ENCODE measurements at regions not wholly inside any gene's neighbourhood (a gene's known extent, or its start where the extent isn't known, plus 50 kb on each side); places are given as distances from the start of the nearest gene placed in this dataset.

DNA sequence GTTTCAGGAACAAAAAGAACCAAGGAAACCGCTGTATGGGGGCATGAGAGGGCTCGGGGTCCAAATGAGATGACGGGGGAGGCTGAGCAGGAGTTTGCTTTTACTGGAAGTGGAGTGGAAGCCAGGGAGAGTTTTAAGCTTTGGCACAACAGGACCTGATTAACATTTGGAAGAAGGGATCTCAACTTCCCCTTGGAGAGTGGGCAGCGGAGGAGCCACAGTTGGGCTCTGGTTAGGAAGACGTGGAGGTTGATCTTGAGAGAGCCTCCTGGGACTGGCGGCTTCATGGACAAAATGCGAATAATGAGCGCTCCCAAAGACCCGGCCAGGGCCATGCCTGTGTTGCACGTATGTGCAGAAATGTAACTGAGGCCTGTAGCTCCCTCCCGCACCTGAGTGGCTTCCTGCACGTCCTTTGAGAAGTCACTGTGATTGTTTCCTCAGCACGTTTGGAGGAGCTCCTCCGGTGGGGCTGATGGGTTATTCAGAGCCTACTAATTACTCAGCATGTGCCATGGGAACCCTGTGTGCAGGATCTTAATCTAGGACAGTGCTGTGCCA, 595.3 kb upstream of the MGMT start:
- H3K36me3 Mint-ChIP-seq: no peaks in the 10 kb centered on the region
- peaks cover 0 to 12% (median 3%) of the 10 kb centered on the region in 5 donors for H3K27me3 Mint-ChIP-seq
- ATAC-seq (no peak), DNase-seq (no peak)
- POLR2A ChIA-PET: no interaction called here
- H3K27ac Mint-ChIP-seq: no peak overlapping the region
- no peaks in the 10 kb centered on the region for H3K4me1 Mint-ChIP-seq
- no peaks in the 10 kb centered on the region for H3K9me3 Mint-ChIP-seq
- H3K4me3 Mint-ChIP-seq: no peak overlapping the region

GRCh38 chr10:128873411-128874054, 593.5 kb upstream of the MGMT start:
- POLR2A ChIA-PET: no interaction called here
- no peak overlapping the region for H3K4me3 Mint-ChIP-seq
- H3K27me3 Mint-ChIP-seq: peaks cover 0 to 18% (median 5%) of the 10 kb centered on the region in 5 donors
- ATAC-seq (no peak), DNase-seq (no peak)
- no peaks in the 10 kb centered on the region for H3K36me3 Mint-ChIP-seq
- H3K9me3 Mint-ChIP-seq: peaks cover 0 to under 1% (median 0%) of the 10 kb centered on the region in 9 donors
- H3K4me1 Mint-ChIP-seq: no peaks in the 10 kb centered on the region
- no peak overlapping the region for H3K27ac Mint-ChIP-seq

DNA sequence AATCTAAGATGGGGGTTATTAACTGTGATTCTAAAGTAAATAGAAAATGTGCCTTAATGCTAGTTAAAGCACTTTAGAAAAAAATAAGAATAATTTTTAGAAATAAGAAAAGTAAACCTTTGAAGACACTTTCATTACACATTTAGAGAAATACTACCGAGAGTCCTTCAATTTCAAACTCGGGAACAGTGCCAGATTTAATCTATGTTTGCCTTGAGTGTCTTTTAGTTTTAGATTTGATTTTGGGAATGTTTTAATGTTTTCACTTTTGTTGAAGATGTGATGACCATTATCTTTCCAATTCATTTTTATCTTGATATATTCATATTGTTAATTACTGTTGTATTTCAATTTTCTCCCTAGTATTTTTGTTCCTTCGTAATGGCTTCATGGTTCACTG, 592.7 kb upstream of the MGMT start:
- H3K4me3 Mint-ChIP-seq: no peak overlapping the region
- H3K27ac Mint-ChIP-seq: no peak overlapping the region
- no peaks in the 10 kb centered on the region for H3K36me3 Mint-ChIP-seq
- POLR2A ChIA-PET: no interaction called here
- DNase-seq: no peak
- H3K4me1 Mint-ChIP-seq: no peaks in the 10 kb centered on the region
- ATAC-seq: no peak
- H3K9me3 Mint-ChIP-seq: peaks cover 0 to 5% (median 0%) of the 10 kb centered on the region in 9 donors
- H3K27me3 Mint-ChIP-seq: peaks cover 0 to 26% (median 5%) of the 10 kb centered on the region in 5 donors

- POLR2A ChIA-PET: no interaction called here
- Mint-ChIP-seq H3K27ac (no peak overlapping the region), H3K4me1 (no peaks in the 10 kb centered on the region), H3K4me3 (no peak overlapping the region), H3K36me3 (no peaks in the 10 kb centered on the region), H3K27me3 (peaks cover 0 to 29% (median 9%) of the 10 kb centered on the region in 5 donors), H3K9me3 (peaks cover 0 to 5% (median 0%) of the 10 kb centered on the region in 9 donors)
- ATAC-seq (no peak), DNase-seq (no peak)
Measured at GRCh38 chr10:128875030-128875744, 591.9 kb upstream of the MGMT start.

GRCh38 chr10:128875956-128876736, 590.9 kb upstream of the MGMT start:
- Mint-ChIP-seq H3K27ac (no peak overlapping the region), H3K4me3 (no peak overlapping the region), H3K9me3 (peaks cover 0 to 6% (median 0%) of the 10 kb centered on the region in 9 donors), H3K27me3 (peaks cover 0 to 36% (median 16%) of the 10 kb centered on the region in 5 donors), H3K4me1 (peaks cover 0 to 2% (median 0%) of the 10 kb centered on the region in 4 donors), H3K36me3 (no peaks in the 10 kb centered on the region)
- ATAC-seq (no peak), DNase-seq (no peak)
- POLR2A ChIA-PET: no interaction called here

DNA sequence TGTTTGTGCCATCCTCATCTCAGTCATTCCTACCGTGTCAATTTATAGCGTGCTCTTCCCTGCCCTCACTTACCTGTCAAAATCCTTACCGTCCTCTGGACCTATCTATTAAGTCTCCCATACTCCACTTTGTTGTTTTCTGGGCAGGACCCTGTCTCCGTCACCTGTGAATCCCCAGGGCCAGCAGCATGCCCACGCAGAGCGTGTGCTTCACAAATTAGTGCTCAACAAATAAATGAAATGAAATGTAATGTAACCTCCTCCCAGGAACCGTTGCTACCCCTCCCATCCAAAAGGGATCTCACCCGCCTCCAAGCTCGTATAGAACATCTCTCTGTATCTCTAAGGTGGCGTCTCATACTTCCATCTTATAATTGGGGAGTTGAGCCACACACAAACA, 589.9 kb upstream of the MGMT start:
- Mint-ChIP-seq H3K36me3 (no peaks in the 10 kb centered on the region), H3K27ac (peak overlapping the region in 1 of 10 donors; percentile 40), H3K9me3 (peaks cover 0 to 10% (median 0%) of the 10 kb centered on the region in 9 donors), H3K27me3 (peaks cover 3 to 44% (median 15%) of the 10 kb centered on the region in 5 donors), H3K4me1 (peaks cover 0 to 2% (median 0%) of the 10 kb centered on the region in 4 donors), H3K4me3 (no peak overlapping the region)
- ATAC-seq: no peak
- POLR2A ChIA-PET: no interaction called here
- DNase-seq: no peak

GRCh38 chr10:128877936-128878335, 589.1 kb upstream of the MGMT start:
- ATAC-seq: no peak
- H3K27ac Mint-ChIP-seq: no peak overlapping the region
- no peak overlapping the region for H3K4me3 Mint-ChIP-seq
- H3K27me3 Mint-ChIP-seq: peaks cover 3 to 44% (median 15%) of the 10 kb centered on the region in 5 donors
- H3K4me1 Mint-ChIP-seq: peaks cover 0 to 2% (median 0%) of the 10 kb centered on the region in 4 donors
- H3K9me3 Mint-ChIP-seq: peaks cover 0 to 10% (median 0%) of the 10 kb centered on the region in 9 donors
- POLR2A ChIA-PET: no interaction called here
- no peaks in the 10 kb centered on the region for H3K36me3 Mint-ChIP-seq
- no peak for DNase-seq

DNA sequence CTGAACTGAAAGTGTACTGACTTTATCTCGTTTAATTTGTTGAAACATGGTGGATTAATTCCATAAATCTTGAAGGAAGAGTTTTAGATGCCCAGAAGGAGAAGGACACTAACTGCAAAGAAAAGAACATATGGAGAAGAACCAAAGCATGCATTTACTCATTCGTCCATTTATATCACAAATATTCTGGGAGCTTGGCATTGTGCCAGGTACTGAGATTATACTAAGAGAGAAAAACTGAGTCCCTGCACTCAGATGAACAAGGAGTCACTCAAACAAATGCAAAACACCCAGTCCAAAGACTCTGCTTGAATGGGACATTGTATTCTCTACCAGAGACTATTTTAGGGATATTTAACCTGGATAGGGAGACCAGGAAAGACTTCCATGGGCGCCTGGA, 588.0 kb upstream of the MGMT start:
- Mint-ChIP-seq H3K27ac (no peak overlapping the region), H3K27me3 (peaks cover 3 to 44% (median 15%) of the 10 kb centered on the region in 5 donors), H3K4me1 (peaks cover 0 to 2% (median 0%) of the 10 kb centered on the region in 4 donors), H3K9me3 (peaks cover 0 to 10% (median 0%) of the 10 kb centered on the region in 9 donors), H3K36me3 (no peaks in the 10 kb centered on the region), H3K4me3 (no peak overlapping the region)
- no peak for DNase-seq
- no peak for ATAC-seq
- POLR2A ChIA-PET: no interaction called here

GRCh38 chr10:128879441-128880140, 587.5 kb upstream of the MGMT start:
- H3K36me3 Mint-ChIP-seq: no peaks in the 10 kb centered on the region
- ATAC-seq: no peak
- no peak overlapping the region for H3K27ac Mint-ChIP-seq
- peaks cover 0 to 2% (median 0%) of the 10 kb centered on the region in 4 donors for H3K4me1 Mint-ChIP-seq
- no peak for DNase-seq
- H3K4me3 Mint-ChIP-seq: no peak overlapping the region
- H3K9me3 Mint-ChIP-seq: peaks cover 0 to 10% (median 0%) of the 10 kb centered on the region in 9 donors
- POLR2A ChIA-PET: no interaction called here
- peaks cover 3 to 44% (median 15%) of the 10 kb centered on the region in 5 donors for H3K27me3 Mint-ChIP-seq

GRCh38 chr10:128880159-128880725, 586.8 kb upstream of the MGMT start:
- no peak overlapping the region for H3K4me3 Mint-ChIP-seq
- no peaks in the 10 kb centered on the region for H3K36me3 Mint-ChIP-seq
- ATAC-seq (no peak), DNase-seq (no peak)
- H3K9me3 Mint-ChIP-seq: peaks cover 0 to 10% (median 0%) of the 10 kb centered on the region in 9 donors
- no peak overlapping the region for H3K27ac Mint-ChIP-seq
- peaks cover 0 to 2% (median 0%) of the 10 kb centered on the region in 4 donors for H3K4me1 Mint-ChIP-seq
- H3K27me3 Mint-ChIP-seq: peaks cover 3 to 44% (median 15%) of the 10 kb centered on the region in 5 donors
- POLR2A ChIA-PET: no interaction called here

- H3K36me3 Mint-ChIP-seq: no peaks in the 10 kb centered on the region
- POLR2A ChIA-PET: no interaction called here
- peaks cover 0 to 2% (median 0%) of the 10 kb centered on the region in 4 donors for H3K4me1 Mint-ChIP-seq
- ATAC-seq (no peak), DNase-seq (no peak)
- peak overlapping the region in 1 of 10 donors; percentile 49 for H3K27ac Mint-ChIP-seq
- H3K4me3 Mint-ChIP-seq: no peak overlapping the region
- H3K9me3 Mint-ChIP-seq: peaks cover 0 to 10% (median 0%) of the 10 kb centered on the region in 9 donors
- peaks cover 3 to 44% (median 15%) of the 10 kb centered on the region in 5 donors for H3K27me3 Mint-ChIP-seq
Measured at GRCh38 chr10:128881086-128881485, 586.0 kb upstream of the MGMT start.
